Vagina (tissue), 2 donors: ENCODE measurements at regions not wholly inside any gene's neighbourhood (a gene's known extent, or its start where the extent isn't known, plus 50 kb on each side); places are given as distances from the start of the nearest gene placed in this dataset.

Experiments used
- POLR2A ChIP-seq, 2 donors: fragments of 450-650 bp; IDR thresholded peaks; one replicate each; pipeline ENCODE4 v1.6.1; 2017; ENCODE audit warnings: antibody characterized with exemption in 2 of 2, mild to moderate bottlenecking in 2 of 2, moderate library complexity in 2 of 2
- POLR2AphosphoS5 ChIP-seq, 2 donors: sonication (generic); formaldehyde crosslinking; IDR thresholded peaks; one replicate each; pipeline ENCODE4 v1.9.0; 2017; ENCODE audit warnings: antibody characterized with exemption in 2 of 2, mild to moderate bottlenecking in 2 of 2, low read depth in 1 of 2; ENCODE audit not compliant: insufficient read depth in 1 of 2
- TF ChIP-seq, protein P1 (sequence below), 3 experiments: fragments of 450-650 bp in 2 of 3; fragments of 200-600 bp in 1 of 3; sonication (generic) in 1 of 3; IDR thresholded peaks; one replicate each; pipeline ENCODE4 v1.5.1; 2017 to 2019; ENCODE audit warnings: antibody characterized with exemption in 3 of 3, mild to moderate bottlenecking in 2 of 3, moderate library complexity in 2 of 3

DNA sequence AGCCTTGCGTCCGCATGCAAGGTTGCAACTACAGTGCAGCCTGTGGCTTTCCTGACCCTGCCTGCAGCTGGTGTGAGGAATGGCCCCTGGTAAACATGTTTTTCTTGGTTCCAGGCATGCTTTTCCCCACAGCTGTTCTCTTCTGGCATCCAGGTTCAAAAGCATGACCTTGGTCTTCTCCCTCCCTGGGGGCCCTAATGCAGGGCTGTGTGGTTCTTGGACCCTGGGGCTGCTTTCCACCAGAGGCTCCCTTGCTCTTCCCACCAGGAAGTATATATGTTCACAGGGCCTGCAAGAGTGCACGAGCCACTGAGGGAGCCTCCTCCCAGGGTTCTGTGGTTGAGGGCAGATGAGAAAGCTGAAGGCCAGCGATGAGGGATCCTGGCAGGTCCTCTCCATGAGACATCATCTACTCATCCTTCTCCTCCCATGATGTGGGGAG is 125.9 kb downstream of the BCL2L11 start:
- TF ChIP-seq, protein P1, sequence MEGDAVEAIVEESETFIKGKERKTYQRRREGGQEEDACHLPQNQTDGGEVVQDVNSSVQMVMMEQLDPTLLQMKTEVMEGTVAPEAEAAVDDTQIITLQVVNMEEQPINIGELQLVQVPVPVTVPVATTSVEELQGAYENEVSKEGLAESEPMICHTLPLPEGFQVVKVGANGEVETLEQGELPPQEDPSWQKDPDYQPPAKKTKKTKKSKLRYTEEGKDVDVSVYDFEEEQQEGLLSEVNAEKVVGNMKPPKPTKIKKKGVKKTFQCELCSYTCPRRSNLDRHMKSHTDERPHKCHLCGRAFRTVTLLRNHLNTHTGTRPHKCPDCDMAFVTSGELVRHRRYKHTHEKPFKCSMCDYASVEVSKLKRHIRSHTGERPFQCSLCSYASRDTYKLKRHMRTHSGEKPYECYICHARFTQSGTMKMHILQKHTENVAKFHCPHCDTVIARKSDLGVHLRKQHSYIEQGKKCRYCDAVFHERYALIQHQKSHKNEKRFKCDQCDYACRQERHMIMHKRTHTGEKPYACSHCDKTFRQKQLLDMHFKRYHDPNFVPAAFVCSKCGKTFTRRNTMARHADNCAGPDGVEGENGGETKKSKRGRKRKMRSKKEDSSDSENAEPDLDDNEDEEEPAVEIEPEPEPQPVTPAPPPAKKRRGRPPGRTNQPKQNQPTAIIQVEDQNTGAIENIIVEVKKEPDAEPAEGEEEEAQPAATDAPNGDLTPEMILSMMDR (IDR thresholded peaks at IDR 0.05) = no peak
- no peak for TF ChIP-seq POLR2A (IDR thresholded peaks at IDR 0.05)
- no peak for TF ChIP-seq POLR2AphosphoS5 (IDR thresholded peaks at IDR 0.05; ENCODE audit: insufficient read depth in 1 of 2, low read depth in 1 of 2)
